Pulmonary artery endothelial cell (primary cell): ENCODE measurements at regions not wholly inside any gene's neighbourhood (a gene's known extent, or its start where the extent isn't known, plus 50 kb on each side); places are given as distances from the start of the nearest gene placed in this dataset.

Experiments used
- DNase-seq: peaks from one replicate; pipeline ENCODE4 v3.0.0-alpha.2; 2011; ENCODE audit warnings: low read depth, low spot score

DNA sequence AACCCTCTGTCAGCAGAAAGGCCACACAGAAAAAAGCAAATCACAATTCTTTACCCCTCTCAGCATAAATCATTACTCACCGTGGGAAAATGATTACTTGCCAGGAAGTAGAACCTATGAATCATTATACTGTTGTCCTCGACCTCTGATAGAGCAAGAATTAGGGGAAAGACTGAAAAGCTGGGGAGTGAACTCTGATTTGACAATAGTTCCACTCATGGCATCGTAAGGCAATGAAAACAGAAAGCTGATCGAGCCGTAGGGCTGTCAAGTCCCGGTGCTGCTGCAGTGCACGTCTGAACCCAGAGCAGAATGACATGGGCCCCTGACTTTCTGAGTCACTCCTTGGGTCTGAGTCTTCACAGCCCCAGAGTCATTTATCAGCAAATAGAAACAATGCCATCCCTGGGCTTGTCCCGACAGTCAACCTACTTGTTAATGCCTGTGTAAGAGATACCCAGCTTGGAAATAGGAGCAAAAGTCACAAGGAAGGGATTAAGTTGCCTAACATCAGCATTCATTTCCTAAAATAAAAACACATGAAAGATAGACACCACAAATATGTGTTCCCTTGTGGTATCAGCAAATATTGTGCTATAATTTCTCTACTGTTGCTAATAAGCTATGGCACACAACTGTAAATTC, 224.8 kb upstream of the MARCKS start:
- peak; percentile 93 for DNase-seq

DNA sequence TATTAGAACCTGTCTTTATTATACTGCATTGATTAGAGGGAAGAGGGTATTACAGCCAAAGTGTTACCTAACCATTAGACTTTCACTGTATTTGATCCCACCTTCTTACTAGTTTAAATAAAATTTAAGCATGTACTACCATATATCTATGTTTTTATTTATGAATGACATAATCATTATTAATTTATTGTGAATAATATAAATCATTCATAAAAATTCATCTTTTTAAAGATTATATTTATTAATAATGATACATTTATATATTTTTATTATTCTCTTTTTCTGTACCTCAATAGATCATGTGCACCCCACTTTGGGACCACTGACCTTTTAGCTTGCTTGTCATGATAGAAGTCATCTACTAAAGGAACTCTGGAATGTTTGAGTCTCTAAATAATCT, 223.5 kb upstream of the MARCKS start:
- no peak for DNase-seq

- DNase-seq, result no peak
These were observed 222.6 kb upstream of the MARCKS start for GRCh38 chr6:113634352-113635163.

DNA sequence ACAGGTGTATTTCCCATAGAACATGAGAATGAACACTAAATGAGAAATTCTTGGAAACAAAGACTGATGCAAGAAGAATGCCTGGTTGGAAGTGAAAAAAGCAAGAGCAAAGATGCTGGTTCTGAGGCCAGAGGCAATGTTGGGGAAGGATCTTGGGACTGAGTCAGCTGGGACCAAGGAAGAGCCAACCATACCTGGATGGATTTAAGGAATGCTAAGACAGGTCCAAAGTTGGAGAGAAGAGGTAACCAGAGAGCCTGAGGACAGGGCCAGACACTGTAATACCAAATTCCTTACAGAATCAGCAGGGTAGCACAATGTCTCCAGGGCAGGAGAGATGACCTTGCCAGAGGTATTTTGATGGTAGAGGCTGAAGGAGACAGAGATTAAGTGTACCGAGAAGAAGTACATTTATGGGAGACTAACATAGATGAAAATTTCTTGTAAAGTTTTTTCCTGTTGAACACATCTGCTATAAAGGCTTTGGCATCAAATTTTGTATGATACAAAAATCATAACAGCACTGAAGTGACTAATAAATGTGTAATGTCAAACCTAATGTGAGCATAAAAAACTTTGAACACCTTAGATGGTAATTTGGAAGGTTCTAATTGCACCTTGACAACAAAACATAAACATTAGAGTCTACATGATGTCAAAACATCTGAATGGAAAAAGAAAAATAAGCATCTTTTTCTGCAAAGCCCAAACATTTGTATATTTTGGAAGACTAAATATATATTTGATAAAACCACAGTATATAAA, 221.7 kb upstream of the MARCKS start:
- no peak for DNase-seq

- DNase-seq, result no peak
These were observed 220.8 kb upstream of the MARCKS start for GRCh38 chr6:113636357-113636824.

DNA sequence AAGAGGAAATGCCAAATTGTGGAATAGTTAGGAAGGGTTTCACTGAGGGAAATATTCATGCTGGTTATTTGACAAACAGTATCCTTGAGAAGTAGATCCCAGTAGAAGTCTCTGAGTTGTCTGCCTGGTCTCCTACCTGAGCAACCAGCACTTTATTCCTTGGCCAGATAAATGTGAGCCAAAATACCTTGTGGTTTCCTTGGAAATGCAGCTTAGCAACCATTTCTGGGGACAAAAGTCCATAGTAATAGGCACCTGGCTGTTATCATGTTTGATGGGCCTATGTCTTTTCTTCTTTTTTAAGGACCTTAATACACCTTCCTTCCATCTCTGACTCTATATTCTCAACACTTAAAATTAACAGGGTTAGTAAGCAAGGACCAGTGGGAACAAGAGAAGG, 217.1 kb upstream of the MARCKS start:
- no peak for DNase-seq

DNA sequence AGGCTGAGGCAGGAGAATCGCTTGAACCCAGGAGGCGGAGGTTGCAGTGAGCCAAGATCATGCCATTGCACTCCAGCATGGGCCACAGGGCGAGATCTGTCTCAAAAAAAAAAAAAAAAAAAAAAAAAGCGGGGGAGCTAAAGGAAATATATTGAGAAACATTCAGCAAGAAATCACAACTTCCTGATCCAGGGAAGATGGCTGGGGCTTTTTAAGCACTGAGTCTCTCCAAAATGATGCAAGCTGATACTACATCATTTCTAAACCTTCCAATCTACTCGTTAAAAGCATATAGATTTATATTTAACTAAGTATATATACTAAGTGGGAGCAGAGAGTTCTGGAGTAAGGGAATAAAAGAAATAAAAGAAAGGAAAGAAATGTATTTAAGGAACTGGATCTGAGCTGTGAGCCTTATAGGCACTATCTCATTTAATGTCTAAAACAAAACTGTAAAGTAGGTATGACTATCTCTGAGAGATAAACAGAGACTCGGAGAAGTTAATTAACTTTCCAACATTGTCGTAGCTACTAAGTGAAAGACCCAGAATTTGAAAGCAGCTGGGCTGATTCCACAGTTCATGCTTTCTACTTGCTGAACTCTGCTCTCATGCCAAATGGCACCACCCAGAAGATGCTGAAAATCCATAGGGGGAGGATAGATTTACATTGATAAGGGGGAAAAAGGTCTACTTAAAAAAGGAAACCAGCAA, 215.0 kb upstream of the MARCKS start:
- no peak for DNase-seq

- DNase-seq, result no peak
These were observed 214.3 kb upstream of the MARCKS start for GRCh38 chr6:113642714-113643406.

DNA sequence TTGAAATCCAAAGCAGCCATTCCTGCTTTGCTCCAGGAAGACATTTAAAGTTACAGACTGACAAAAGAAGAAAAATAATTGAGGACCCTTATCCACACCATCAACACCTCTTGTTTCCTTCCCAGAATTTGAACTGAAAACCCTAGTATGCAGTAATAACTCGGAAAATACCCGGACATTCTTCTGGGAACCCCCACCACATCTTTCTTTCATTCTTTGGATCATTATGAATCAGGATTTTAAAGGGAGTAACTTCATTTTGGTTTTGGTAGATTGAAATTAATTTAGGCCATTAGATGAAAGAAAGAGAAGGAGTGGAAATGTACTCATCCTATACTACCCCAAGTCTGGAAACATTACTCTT, 213.8 kb upstream of the MARCKS start:
- no peak for DNase-seq

DNA sequence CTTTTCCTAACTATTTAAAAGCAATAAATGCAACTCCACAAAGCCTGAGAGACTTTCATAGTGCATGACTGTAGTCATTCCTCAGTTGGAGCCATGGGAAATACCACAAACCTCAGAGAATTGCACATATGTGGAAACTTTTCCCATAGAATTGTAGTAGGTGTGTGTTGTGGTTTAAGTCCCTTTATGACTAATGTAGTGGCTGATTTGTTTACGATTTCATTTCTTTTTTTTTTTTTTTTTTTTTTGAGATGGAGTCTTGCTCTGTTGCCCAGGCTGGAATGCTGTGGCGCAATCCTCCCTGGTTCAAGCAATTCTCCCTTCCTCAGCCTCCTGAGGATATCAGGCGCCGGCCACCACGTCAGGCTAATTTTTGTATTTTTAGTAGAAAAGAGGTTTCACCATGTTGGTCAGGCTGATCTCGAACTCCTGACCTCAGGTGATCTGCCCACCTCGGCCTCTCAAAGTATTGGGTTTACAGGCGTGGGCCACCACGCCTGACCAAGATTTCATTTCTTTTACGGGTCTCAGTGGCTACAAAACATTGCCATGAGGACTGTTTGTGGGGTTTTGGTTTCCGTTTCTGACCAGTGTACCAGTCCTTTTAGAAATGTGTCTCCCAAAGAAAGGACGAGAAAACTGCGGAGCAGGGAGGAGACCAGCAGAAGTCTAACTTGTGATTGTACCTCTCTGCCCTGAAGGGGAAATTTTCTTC, 212.1 kb upstream of the MARCKS start:
- no peak for DNase-seq

- DNase-seq, result no peak
These were observed 211.6 kb upstream of the MARCKS start for GRCh38 chr6:113645576-113645970.

DNA sequence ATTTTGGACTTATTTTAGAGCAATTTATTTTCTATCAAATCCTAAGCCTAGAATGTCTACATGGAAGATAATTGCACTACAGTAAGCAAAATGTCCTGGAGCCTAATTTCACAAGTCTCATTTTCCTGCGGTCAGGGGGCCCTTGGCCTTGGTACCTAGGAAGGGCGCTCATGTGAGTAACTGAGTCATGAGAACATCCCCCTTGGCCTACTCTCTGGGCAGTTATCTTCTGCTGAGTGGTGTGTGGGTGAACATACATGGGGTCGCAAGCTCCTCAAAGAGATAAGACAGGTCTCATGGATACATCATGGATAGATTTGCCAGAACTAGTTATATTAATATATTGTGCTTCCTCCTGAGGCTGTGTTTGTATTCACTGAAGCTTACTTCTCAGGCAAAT, 211.2 kb upstream of the MARCKS start:
- no peak for DNase-seq

DNA sequence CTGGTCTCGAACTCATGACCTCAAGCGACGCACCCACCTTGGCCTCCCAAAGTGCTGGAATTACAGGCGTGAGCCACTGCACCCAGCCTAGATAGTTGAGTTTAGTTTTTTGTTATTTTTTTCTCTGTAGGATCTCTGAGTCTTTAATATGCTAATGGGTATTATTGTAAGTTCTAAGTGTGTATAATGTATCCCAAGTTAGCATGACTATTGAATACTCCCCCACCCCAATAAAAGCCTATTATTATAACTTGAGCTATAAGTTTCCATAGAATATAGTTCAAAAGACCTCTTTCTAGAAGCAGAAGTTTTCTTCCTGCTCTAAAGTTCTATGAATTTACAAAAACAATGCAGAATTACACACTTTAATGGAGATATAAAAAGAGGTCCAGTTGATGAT, 210.4 kb upstream of the MARCKS start:
- no peak for DNase-seq

DNA sequence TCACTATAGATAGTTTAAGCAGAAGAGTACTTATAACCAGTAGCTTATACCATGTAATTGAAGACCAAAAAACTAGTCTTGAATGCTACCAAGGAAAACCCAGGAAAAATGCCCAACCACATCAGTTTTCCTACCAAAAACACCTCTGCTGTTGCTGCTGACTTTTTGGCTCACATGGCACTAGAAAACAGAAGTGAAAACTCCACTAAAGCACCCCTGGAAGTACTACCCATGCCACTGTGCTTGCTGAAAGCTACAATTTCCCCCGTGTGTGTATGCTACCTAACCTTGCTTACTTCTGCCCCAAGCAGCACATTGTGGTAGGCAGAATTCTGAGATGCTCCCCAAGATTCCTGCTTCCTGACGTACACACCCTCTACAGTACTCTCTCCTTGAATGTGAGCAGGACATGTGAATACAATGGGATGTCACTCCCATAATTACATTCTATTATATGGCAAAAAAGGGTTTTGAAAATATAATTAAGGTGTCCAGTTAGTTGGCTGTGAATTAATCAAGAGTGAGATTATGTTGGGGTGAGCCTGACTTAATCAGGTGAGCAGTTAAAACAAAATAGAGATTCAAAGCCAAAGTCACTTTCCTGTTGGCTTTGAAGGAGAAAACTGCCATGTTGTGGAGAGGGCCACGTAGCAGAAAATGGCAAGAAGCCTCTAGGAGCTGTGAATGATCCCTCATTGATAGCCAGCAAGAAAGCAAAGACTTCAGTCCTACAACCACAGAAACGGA, 209.8 kb upstream of the MARCKS start:
- DNase-seq, result no peak

DNA sequence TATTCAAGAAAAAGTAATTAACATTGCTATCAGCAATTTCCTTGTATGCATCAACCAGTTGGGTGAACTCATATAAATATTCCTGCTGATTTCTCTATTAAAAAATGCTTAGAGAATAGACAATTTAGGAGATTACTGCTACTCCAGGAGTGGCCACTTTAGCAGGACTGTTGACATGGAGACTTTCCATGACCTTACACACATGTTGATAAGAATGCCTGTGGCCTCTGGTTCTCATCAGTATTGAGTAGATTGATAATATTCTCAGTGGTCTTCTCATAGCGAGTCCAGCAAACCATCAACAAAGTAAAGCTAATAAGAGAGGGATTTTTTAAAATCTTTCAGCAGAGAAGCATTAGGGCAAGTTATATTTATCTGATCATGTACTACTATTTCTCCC, 208.4 kb upstream of the MARCKS start:
- no peak for DNase-seq

DNA sequence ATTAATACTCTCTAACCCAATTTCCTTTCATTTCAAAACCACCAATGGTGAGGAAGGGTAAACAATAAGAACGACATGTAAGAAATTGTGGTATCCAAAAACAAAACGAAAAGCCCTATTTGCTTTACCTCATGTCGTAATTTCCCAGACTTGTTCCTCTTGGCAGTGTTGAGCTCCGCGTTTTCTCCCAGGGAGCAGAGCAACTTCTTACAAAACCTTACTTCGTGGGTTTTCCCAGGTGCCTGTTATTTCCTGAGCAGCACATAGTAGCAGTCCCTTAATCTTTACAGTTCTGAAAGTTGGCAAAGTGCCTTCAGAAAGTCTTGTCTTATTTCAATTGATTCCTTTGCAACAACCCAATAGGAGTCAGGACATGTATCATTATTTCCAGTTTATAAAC, 207.9 kb upstream of the MARCKS start:
- no peak for DNase-seq

DNA sequence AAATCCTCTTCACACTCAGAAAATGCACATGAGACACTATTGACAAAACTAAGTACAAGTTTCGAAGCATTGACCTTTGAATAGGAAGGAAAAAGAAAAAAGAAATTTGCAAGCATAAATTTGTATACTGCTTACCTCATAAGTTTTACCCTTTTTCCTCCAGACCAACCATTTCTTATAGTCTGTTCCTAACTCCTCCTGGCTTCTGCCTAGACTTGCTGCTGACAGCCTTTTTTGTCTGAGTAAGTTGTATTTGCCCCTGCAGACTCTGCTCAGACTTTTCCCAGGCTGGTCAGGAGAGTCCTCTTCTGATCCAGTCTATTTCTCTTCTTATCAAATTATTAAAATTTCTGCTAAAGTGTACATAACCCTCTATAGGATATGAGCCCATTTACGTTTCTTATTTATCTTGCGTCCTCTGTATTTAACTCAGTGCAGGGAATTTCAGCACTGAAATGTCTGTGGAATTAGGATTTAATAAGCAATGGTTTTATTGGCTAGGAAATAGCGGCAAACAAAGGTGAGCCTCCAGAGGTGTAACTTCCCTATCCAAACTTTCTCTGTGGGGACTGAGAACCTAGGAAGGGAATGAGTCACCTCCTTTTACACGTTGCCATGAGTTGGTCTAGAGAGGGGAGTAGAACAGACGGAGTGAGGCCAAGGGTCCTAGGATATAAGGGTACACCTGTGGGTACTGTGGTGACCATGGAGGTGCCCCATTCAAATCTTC, 207.1 kb upstream of the MARCKS start:
- no peak for DNase-seq

- DNase-seq, result no peak
These were observed 206.6 kb upstream of the MARCKS start for GRCh38 chr6:113650610-113650979.

DNA sequence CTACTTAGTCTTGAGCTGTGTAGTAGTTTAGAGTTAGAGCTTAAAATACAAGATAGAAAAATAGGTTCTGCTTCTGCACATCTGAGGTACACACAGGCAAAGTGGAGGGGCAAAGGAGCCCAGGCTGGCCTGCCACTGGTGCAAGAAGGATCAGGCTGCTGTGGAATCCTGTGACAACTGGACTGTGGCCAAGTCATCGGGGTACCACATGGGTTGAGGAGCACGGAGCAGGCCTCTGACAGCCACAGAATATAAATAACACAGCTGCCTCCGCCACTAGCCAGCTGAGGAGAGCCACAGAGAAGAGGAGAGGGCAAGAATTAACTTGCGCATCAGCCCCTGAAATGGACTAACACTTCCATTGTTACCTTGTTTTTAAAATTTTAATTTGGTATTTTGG, 206.0 kb upstream of the MARCKS start:
- DNase-seq, result no peak
